NCI-H2227 (cell line): ENCODE measurements at regions not wholly inside any gene's neighbourhood (a gene's known extent, or its start where the extent isn't known, plus 50 kb on each side); places are given as distances from the start of the nearest gene placed in this dataset.

Experiments used
- DNase-seq: peaks from one replicate; lab custom pipeline; 2025; ENCODE audit not compliant: unreplicated experiment; lab: John Stamatoyannopoulos, UW

- no peak for DNase-seq
These were observed 346.4 kb upstream of the SLC24A2 start for GRCh38 chr9:20135119-20135697.

GRCh38 chr9:20125727-20126126 is 336.9 kb upstream of the SLC24A2 start:
- DNase-seq = peak; percentile 14

- DNase-seq = no peak
These were observed 330.7 kb upstream of the SLC24A2 start for GRCh38 chr9:20119566-20119965.

GRCh38 chr9:20117986-20118385 is 329.1 kb upstream of the SLC24A2 start:
- no peak for DNase-seq

GRCh38 chr9:20117482-20117881 is 328.6 kb upstream of the SLC24A2 start:
- DNase-seq = no peak

- DNase-seq = no peak
These were observed 326.1 kb upstream of the SLC24A2 start for GRCh38 chr9:20114974-20115373.

GRCh38 chr9:20112205-20112783 is 323.5 kb upstream of the SLC24A2 start:
- DNase-seq = no peak

- DNase-seq = no peak
These were observed 322.5 kb upstream of the SLC24A2 start for GRCh38 chr9:20111173-20111843.

GRCh38 chr9:20095430-20096092 is 306.7 kb upstream of the SLC24A2 start:
- DNase-seq = no peak

- no peak for DNase-seq
These were observed 303.7 kb upstream of the SLC24A2 start for GRCh38 chr9:20092561-20092960.

- DNase-seq = no peak
These were observed 298.6 kb upstream of the SLC24A2 start for GRCh38 chr9:20087481-20087880.

GRCh38 chr9:20085842-20086241 is 297.0 kb upstream of the SLC24A2 start:
- no peak for DNase-seq

GRCh38 chr9:20084125-20084524 is 295.3 kb upstream of the SLC24A2 start:
- no peak for DNase-seq

GRCh38 chr9:20083390-20083789 is 294.6 kb upstream of the SLC24A2 start:
- DNase-seq = no peak

- no peak for DNase-seq
These were observed 294.0 kb upstream of the SLC24A2 start for GRCh38 chr9:20082831-20083230.

GRCh38 chr9:20082406-20082805 is 293.6 kb upstream of the SLC24A2 start:
- no peak for DNase-seq

GRCh38 chr9:20078246-20078645 is 289.4 kb upstream of the SLC24A2 start:
- DNase-seq = no peak

- DNase-seq = no peak
These were observed 285.5 kb upstream of the SLC24A2 start for GRCh38 chr9:20074291-20074690.

GRCh38 chr9:20070336-20070735 is 281.5 kb upstream of the SLC24A2 start:
- DNase-seq = no peak

GRCh38 chr9:20065796-20066700 is 277.2 kb upstream of the SLC24A2 start:
- DNase-seq = peak; percentile 84

GRCh38 chr9:20065046-20065445 is 276.2 kb upstream of the SLC24A2 start:
- DNase-seq = no peak
